ENCODE measurements at regions not wholly inside any gene's neighbourhood (a gene's known extent, or its start where the extent isn't known, plus 50 kb on each side); places are given as distances from the start of the nearest gene placed in this dataset.

- CTCF ChIA-PET: no interaction called here
- DNase-seq (no peak), ATAC-seq (no peak)
- Mint-ChIP-seq H3K27ac (no peak overlapping the region), H3K4me1 (ENCODE audit: low read depth) (no peaks in the 10 kb centered on the region), H3K4me3 (no peak overlapping the region), H3K36me3 (ENCODE audit: low read depth) (no peaks in the 10 kb centered on the region), H3K27me3 (ENCODE audit: low read depth) (no peaks in the 10 kb centered on the region), H3K9me3 (ENCODE audit: insufficient read depth) (no peaks in the 10 kb centered on the region)
- POLR2A ChIA-PET: no interaction called here
Observed at GRCh38 chr6:82691997-82692396, 328.4 kb downstream of the TPBG start.

DNA sequence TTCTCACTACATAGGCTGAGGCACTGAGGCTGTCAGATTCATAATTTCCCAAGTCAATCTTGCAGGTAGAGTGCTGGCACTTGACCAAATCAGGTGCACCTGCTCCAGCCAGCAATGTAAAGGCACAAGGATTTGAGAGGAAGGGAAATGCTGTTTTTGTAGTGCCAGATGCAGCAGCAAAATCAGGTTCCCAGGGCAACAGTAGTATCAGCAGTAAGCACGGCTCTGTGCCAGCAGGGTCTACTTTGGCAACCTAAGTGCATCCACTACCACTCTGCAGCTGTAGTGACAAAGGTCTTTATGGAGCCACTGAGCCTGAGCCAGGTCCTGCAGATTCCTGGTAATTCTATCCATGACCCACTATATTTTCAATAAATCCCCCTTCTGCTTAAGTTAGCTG is 329.5 kb downstream of the TPBG start:
- no peak for ATAC-seq
- Mint-ChIP-seq H3K27ac (no peak overlapping the region), H3K9me3 (ENCODE audit: insufficient read depth) (no peaks in the 10 kb centered on the region), H3K36me3 (ENCODE audit: low read depth) (no peaks in the 10 kb centered on the region), H3K27me3 (ENCODE audit: low read depth) (no peaks in the 10 kb centered on the region), H3K4me3 (no peak overlapping the region), H3K4me1 (ENCODE audit: low read depth) (no peaks in the 10 kb centered on the region)
- ChIA-PET CTCF (interaction anchor here (1.2 kb wide), 1 partner anchor 19 kb away, joined by 4 read pairs; no protein-coding TSS in a partner anchor), POLR2A (no interaction called here)
- no peak for DNase-seq

GRCh38 chr6:82701341-82701740 is 337.7 kb downstream of the TPBG start:
- H3K36me3 Mint-ChIP-seq (ENCODE audit: low read depth): no peaks in the 10 kb centered on the region
- ATAC-seq (no peak), DNase-seq (no peak)
- ChIA-PET CTCF (no interaction called here), POLR2A (no interaction called here)
- no peak overlapping the region for H3K27ac Mint-ChIP-seq
- H3K4me1 Mint-ChIP-seq (ENCODE audit: low read depth): no peaks in the 10 kb centered on the region
- no peaks in the 10 kb centered on the region for H3K9me3 Mint-ChIP-seq (ENCODE audit: insufficient read depth)
- no peaks in the 10 kb centered on the region for H3K27me3 Mint-ChIP-seq (ENCODE audit: low read depth)
- no peak overlapping the region for H3K4me3 Mint-ChIP-seq

- Mint-ChIP-seq H3K9me3 (ENCODE audit: insufficient read depth) (no peaks in the 10 kb centered on the region), H3K4me3 (no peak overlapping the region), H3K36me3 (ENCODE audit: low read depth) (no peaks in the 10 kb centered on the region), H3K4me1 (ENCODE audit: low read depth) (no peaks in the 10 kb centered on the region), H3K27ac (no peak overlapping the region), H3K27me3 (ENCODE audit: low read depth) (no peaks in the 10 kb centered on the region)
- no peak for ATAC-seq
- ChIA-PET CTCF (no interaction called here), POLR2A (no interaction called here)
- DNase-seq: no peak
Observed at GRCh38 chr6:82702574-82702973, 339.0 kb downstream of the TPBG start.

DNA sequence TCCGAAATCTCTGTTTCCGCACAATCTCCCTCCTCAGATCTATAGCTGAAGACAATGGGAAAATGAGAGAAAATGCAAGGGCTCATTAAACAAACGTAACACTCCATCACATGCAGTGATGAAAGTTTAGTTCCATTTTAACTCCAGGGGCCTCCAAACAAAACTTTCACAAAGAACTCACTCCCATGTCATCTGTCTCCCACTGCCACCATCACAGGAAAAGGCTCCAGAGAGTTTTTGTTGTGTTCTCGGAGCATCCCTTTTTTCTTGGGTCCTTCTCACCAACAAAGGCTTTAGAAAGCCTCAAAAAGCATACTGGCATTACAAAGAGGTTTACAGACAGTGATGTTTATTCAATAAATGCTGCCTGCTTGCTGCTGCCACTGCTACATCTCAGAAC is 339.6 kb downstream of the TPBG start:
- no peak overlapping the region for H3K27ac Mint-ChIP-seq
- POLR2A ChIA-PET: no interaction called here
- CTCF ChIA-PET: no interaction called here

DNA sequence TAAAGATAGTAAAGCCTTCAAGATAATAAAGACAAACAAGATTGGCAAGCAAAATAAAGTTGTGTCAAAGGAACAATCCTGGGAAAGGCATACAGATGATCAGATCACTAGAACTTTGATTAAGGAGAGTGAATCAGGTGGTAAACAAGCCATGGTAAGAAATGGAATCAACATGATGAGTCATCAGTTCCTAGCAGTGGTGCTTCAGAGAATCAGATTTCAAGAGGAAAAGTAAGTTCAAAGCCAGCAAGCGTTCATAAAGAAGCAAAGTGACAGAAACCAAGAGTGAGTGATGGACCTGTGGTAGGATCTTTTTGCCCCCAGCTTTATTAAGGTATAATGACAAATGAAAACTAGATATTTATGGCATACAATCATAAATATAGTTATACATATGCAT is 340.4 kb downstream of the TPBG start:
- H3K4me1 Mint-ChIP-seq (ENCODE audit: low read depth): no peaks in the 10 kb centered on the region
- no peaks in the 10 kb centered on the region for H3K27me3 Mint-ChIP-seq (ENCODE audit: low read depth)
- no peaks in the 10 kb centered on the region for H3K9me3 Mint-ChIP-seq (ENCODE audit: insufficient read depth)
- no peak for ATAC-seq
- ChIA-PET CTCF (no interaction called here), POLR2A (no interaction called here)
- no peak overlapping the region for H3K4me3 Mint-ChIP-seq
- no peak overlapping the region for H3K27ac Mint-ChIP-seq
- H3K36me3 Mint-ChIP-seq (ENCODE audit: low read depth): no peaks in the 10 kb centered on the region
- no peak for DNase-seq

More for the DNA sequence above, 339.6 kb downstream of the TPBG start:
- ATAC-seq (no peak), DNase-seq (no peak)
- Mint-ChIP-seq H3K4me1 (ENCODE audit: low read depth) (no peaks in the 10 kb centered on the region), H3K36me3 (ENCODE audit: low read depth) (no peaks in the 10 kb centered on the region), H3K4me3 (no peak overlapping the region), H3K9me3 (ENCODE audit: insufficient read depth) (no peaks in the 10 kb centered on the region), H3K27me3 (ENCODE audit: low read depth) (no peaks in the 10 kb centered on the region)

- ChIA-PET CTCF (no interaction called here), POLR2A (no interaction called here)
- no peak for DNase-seq
- H3K27ac Mint-ChIP-seq: no peak overlapping the region
- H3K9me3 Mint-ChIP-seq (ENCODE audit: insufficient read depth): no peaks in the 10 kb centered on the region
- no peak overlapping the region for H3K4me3 Mint-ChIP-seq
- no peaks in the 10 kb centered on the region for H3K4me1 Mint-ChIP-seq (ENCODE audit: low read depth)
- ATAC-seq: no peak
- no peaks in the 10 kb centered on the region for H3K27me3 Mint-ChIP-seq (ENCODE audit: low read depth)
- no peaks in the 10 kb centered on the region for H3K36me3 Mint-ChIP-seq (ENCODE audit: low read depth)
Observed at GRCh38 chr6:82705579-82705978, 342.0 kb downstream of the TPBG start.

DNA sequence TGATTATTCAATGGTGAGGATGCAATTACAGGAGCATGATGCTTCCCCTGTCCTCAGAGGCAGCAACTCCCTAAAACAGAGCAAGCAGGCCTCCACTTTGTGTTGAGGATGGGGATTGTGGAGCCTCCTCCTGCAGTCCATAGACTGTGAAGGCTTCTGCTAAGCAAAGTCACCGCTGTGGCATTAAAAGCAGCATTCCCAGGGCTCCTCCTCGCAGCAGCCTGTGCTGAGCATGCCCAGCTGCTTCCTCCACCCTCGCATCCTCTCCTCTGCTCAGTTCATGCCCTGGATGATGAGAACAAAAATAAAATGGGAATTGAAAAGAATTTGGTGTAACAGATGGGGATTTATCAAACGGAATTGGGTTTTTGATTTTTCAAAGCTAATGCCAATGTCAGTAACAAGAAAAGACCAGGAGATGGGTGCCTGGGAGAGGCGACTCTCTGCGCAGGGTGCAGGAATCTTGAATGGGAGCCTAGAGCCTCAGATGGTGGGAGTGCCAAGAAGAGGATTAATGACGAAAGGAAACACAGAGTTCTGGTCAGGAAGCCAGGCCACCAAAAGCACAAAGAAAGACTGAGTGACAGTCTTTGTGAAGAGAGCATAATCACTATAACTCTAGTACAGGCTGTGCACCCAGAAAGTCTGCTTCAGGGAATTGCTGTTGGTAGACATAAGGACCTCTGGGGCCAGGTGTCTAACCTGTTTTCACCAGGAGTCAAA is 347.6 kb downstream of the TPBG start:
- Mint-ChIP-seq H3K4me1 (ENCODE audit: low read depth) (no peaks in the 10 kb centered on the region), H3K27me3 (ENCODE audit: low read depth) (no peaks in the 10 kb centered on the region), H3K4me3 (no peak overlapping the region), H3K36me3 (ENCODE audit: low read depth) (no peaks in the 10 kb centered on the region), H3K27ac (no peak overlapping the region), H3K9me3 (ENCODE audit: insufficient read depth) (no peaks in the 10 kb centered on the region)
- ATAC-seq (no peak), DNase-seq (no peak)
- ChIA-PET CTCF (interaction anchor here (1.8 kb wide), 1 partner anchor 18 kb away, joined by 4 read pairs; no protein-coding TSS in a partner anchor), POLR2A (no interaction called here)

DNA sequence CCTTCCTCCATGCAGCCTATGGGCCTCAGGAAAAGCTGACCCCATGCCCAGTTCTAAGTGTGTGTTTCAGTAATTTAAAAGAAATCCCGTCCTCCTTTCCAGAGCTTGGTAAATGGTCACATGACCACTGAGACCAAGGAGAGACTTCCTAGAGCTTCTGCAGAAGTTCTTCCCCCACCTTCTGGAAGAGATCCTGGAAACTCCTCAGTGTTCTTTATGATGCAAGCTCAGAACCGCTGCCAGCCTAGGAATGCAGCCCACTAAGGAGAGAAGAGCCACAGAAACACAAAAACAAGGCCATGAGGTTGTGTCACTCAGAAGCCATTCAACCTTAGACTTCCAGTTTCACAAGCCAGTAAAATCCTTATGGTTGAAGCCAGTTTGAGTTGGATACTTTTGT is 348.4 kb downstream of the TPBG start:
- Mint-ChIP-seq H3K27me3 (ENCODE audit: low read depth) (no peaks in the 10 kb centered on the region), H3K36me3 (ENCODE audit: low read depth) (no peaks in the 10 kb centered on the region), H3K4me1 (ENCODE audit: low read depth) (no peaks in the 10 kb centered on the region), H3K9me3 (ENCODE audit: insufficient read depth) (no peaks in the 10 kb centered on the region), H3K27ac (no peak overlapping the region), H3K4me3 (no peak overlapping the region)
- ATAC-seq (no peak), DNase-seq (no peak)
- ChIA-PET POLR2A (no interaction called here), CTCF (interaction anchor here (1.3 to 1.8 kb wide), 3 partner anchors 15 to 441 kb away, joined by 4 to 7 read pairs (median 4); no protein-coding TSS in a partner anchor)

DNA sequence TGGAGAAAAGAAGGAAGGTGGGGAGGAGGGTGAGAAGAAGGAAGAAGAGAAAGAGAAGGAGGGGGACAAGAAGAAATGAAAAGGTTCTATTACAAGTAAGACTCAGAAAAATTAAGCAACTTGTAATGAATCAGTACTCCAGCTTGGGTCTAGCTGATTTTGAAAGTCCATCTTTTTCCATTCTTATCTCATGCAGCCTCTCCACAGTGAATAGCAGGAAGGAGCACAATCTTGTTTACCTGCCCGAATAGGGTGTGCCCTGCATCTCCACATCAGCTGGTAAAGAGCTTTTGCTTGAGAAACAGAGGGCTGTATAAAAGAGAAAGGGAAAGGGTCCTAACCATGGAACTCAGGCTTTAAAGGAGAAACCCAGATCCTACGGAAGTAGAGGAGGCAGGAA is 348.8 kb downstream of the TPBG start:
- ChIA-PET CTCF (interaction anchor here (1.3 to 1.8 kb wide), 3 partner anchors 15 to 442 kb away, joined by 4 to 7 read pairs (median 4); no protein-coding TSS in a partner anchor), POLR2A (no interaction called here)
- Mint-ChIP-seq H3K36me3 (ENCODE audit: low read depth) (no peaks in the 10 kb centered on the region), H3K27me3 (ENCODE audit: low read depth) (no peaks in the 10 kb centered on the region), H3K9me3 (ENCODE audit: insufficient read depth) (no peaks in the 10 kb centered on the region), H3K4me1 (ENCODE audit: low read depth) (no peaks in the 10 kb centered on the region), H3K4me3 (no peak overlapping the region), H3K27ac (no peak overlapping the region)
- no peak for DNase-seq
- ATAC-seq: no peak

- Mint-ChIP-seq H3K4me1 (ENCODE audit: low read depth) (no peaks in the 10 kb centered on the region), H3K27ac (no peak overlapping the region), H3K9me3 (ENCODE audit: insufficient read depth) (no peaks in the 10 kb centered on the region), H3K4me3 (no peak overlapping the region), H3K27me3 (ENCODE audit: low read depth) (no peaks in the 10 kb centered on the region), H3K36me3 (ENCODE audit: low read depth) (no peaks in the 10 kb centered on the region)
- ChIA-PET CTCF (interaction anchor here (1.3 to 1.8 kb wide), 3 partner anchors 15 to 442 kb away, joined by 4 to 7 read pairs (median 4); no protein-coding TSS in a partner anchor), POLR2A (no interaction called here)
- no peak for ATAC-seq
- DNase-seq: no peak
Observed at GRCh38 chr6:82712826-82713225, 349.2 kb downstream of the TPBG start.

DNA sequence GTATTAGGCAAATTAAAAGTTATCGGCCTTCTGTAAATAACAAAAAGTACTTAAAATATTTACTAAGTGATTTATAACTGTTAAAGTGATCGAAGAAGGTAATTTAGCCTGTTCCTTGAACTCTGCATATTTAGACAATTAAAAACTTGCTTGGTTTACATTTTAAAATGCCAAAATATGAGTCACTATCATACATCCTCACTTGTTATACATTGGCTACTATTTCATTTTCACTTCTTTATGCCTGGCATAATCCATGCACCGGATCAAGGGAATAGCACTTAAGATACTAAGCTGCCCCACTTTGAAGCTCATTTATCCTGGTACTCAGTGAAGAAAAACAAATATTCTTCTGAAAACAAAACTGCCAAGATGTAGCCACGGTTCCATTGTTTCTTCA is 344.6 kb downstream of the UBE3D start:
- CTCF ChIA-PET: no interaction called here

DNA sequence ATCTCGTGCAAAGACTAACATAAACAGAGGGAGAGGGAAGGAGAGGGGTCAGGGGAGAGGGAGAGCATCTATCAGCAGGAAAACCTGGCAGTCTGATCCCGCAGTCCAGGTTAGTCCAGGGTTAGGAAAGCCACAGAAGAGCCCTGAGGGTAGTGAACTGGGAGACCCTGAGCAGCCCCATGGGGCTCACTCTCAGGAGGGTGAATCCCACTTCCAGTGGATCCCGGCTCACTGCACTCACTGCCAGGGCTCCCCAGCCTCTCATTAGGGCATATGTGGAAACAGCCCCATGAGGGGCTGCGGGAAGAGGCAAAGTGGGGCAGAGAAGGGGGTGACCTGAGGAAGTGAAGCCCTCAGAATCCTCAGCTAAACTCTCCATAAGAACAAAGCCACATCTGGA is 329.9 kb downstream of the UBE3D start:
- ChIA-PET POLR2A (no interaction called here), CTCF (no interaction called here)
- no peak overlapping the region for H3K4me3 Mint-ChIP-seq
- no peaks in the 10 kb centered on the region for H3K9me3 Mint-ChIP-seq (ENCODE audit: insufficient read depth)
- DNase-seq (no peak), ATAC-seq (no peak)
- H3K27ac Mint-ChIP-seq: no peak overlapping the region
- H3K4me1 Mint-ChIP-seq (ENCODE audit: low read depth): no peaks in the 10 kb centered on the region
- no peaks in the 10 kb centered on the region for H3K27me3 Mint-ChIP-seq (ENCODE audit: low read depth)
- no peaks in the 10 kb centered on the region for H3K36me3 Mint-ChIP-seq (ENCODE audit: low read depth)

More for the DNA sequence above, 344.6 kb downstream of the UBE3D start:
- Mint-ChIP-seq H3K9me3 (ENCODE audit: insufficient read depth) (no peaks in the 10 kb centered on the region), H3K27ac (no peak overlapping the region), H3K36me3 (ENCODE audit: low read depth) (no peaks in the 10 kb centered on the region), H3K4me1 (ENCODE audit: low read depth) (no peaks in the 10 kb centered on the region), H3K27me3 (ENCODE audit: low read depth) (no peaks in the 10 kb centered on the region), H3K4me3 (no peak overlapping the region)
- ATAC-seq (no peak), DNase-seq (no peak)
- POLR2A ChIA-PET: no interaction called here

All from activated CD8-positive, alpha-beta T cell treated with anti-CD3 and anti-CD28 coated beads, Interleukin-2, amount 10 ng/mL, durations not matched to agents 7 days and 5 days (primary cell).